Uterus (tissue), 3 donors: ENCODE measurements at regions not wholly inside any gene's neighbourhood (a gene's known extent, or its start where the extent isn't known, plus 50 kb on each side); places are given as distances from the start of the nearest gene placed in this dataset.
"Not testable (repeated sequence)": the region's sequence is repeated elsewhere in the genome, so short reads cannot be mapped to it uniquely, and the experiment has no call there.

Source experiments
- DNase-seq, 2 donors: peaks; one replicate each; pipeline ENCODE4 v3.0.0-alpha.2; 2019 to 2020
- H3K27ac ChIP-seq, 2 donors: fragments of 200-600 bp; sonication (generic); 1 replicate in 1 of 2; 2 replicates in 1 of 2; pipeline ENCODE4 v1.5.1; 2016 to 2018
- H3K27me3 ChIP-seq, 2 donors: fragments of 200-600 bp; sonication (generic); one replicate each; pipeline ENCODE4 v1.5.1; 2018 to 2019; ENCODE audit warnings: control low read depth in 1 of 2
- H3K36me3 ChIP-seq, 2 donors: fragments of 200-600 bp; sonication (generic); one replicate each; pipeline ENCODE4 v1.5.1; 2019; ENCODE audit warnings: control low read depth in 1 of 2
- H3K4me1 ChIP-seq, 2 donors: fragments of 200-600 bp; sonication (generic); one replicate each; pipeline ENCODE4 v1.5.1; 2018 to 2019; ENCODE audit warnings: control low read depth in 1 of 2
- H3K4me3 ChIP-seq, 2 donors: fragments of 200-600 bp; sonication (generic); 1 replicate in 1 of 2; 2 replicates in 1 of 2; pipeline ENCODE4 v1.5.1; 2018 to 2019; ENCODE audit warnings: mild to moderate bottlenecking in 1 of 2
- H3K9me3 ChIP-seq, 2 donors: fragments of 200-600 bp; sonication (generic); one replicate each; pipeline ENCODE4 v1.5.1; 2019; ENCODE audit warnings: control low read depth in 1 of 2
- POLR2A ChIP-seq, 2 donors: fragments of 450-650 bp; IDR thresholded peaks; one replicate each; pipeline ENCODE4 v1.6.1; 2016; ENCODE audit warnings: antibody characterized with exemption in 2 of 2, mild to moderate bottlenecking in 1 of 2, moderate library complexity in 1 of 2
- intact Hi-C: fragments of 100-400 bp; cut with DNase I; formaldehyde crosslinking; loops from one replicate; pipeline ENCODE4 v1.15.1; 2023; ENCODE audit warnings: low total_unique reads
- TF ChIP-seq, protein P1 (sequence below), 4 experiments: fragments of 200-600 bp in 2 of 4; fragments of 450-650 bp in 2 of 4; sonication (generic) in 2 of 4; IDR thresholded peaks; one replicate each; pipeline ENCODE4 v1.5.1; 2016 to 2019; ENCODE audit warnings: antibody characterized with exemption in 4 of 4, mild to moderate bottlenecking in 2 of 4, moderate library complexity in 1 of 4
- donor health status: DM: yes; HTN: yes; CAD: no.

DNA sequence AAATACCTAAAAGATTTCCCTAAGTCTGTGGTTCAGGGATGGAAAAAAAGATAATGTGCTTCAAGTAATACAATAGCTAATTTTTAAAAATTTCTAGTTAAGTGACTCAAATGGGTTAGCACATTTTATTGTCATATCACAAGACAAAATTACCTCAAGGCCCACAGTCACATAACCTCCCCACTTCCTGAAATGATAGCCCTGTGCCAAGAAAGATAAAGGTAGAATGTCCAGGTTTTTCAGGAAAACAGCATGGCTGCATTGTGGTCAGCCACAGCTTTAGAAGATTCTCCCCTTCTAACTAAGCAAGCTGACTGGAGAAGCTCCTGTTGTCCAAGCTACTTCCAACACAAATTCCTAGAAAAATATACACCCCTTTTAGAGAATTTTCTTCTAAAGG is 127.1 kb upstream of the SLC35G4 start:
- Histone ChIP-seq H3K36me3 (no peaks in the 10 kb centered on the region), H3K4me3 (no peak overlapping the region), H3K4me1 (no peaks in the 10 kb centered on the region), H3K9me3 (no peaks in the 10 kb centered on the region), H3K27ac (no peak overlapping the region), H3K27me3 (no peaks in the 10 kb centered on the region)
- no peak for DNase-seq
- TF ChIP-seq POLR2A (IDR thresholded peaks at IDR 0.05): no peak
- TF ChIP-seq, protein P1, sequence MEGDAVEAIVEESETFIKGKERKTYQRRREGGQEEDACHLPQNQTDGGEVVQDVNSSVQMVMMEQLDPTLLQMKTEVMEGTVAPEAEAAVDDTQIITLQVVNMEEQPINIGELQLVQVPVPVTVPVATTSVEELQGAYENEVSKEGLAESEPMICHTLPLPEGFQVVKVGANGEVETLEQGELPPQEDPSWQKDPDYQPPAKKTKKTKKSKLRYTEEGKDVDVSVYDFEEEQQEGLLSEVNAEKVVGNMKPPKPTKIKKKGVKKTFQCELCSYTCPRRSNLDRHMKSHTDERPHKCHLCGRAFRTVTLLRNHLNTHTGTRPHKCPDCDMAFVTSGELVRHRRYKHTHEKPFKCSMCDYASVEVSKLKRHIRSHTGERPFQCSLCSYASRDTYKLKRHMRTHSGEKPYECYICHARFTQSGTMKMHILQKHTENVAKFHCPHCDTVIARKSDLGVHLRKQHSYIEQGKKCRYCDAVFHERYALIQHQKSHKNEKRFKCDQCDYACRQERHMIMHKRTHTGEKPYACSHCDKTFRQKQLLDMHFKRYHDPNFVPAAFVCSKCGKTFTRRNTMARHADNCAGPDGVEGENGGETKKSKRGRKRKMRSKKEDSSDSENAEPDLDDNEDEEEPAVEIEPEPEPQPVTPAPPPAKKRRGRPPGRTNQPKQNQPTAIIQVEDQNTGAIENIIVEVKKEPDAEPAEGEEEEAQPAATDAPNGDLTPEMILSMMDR (IDR thresholded peaks at IDR 0.05): no peak
- intact Hi-C loops: no loop called here

DNA sequence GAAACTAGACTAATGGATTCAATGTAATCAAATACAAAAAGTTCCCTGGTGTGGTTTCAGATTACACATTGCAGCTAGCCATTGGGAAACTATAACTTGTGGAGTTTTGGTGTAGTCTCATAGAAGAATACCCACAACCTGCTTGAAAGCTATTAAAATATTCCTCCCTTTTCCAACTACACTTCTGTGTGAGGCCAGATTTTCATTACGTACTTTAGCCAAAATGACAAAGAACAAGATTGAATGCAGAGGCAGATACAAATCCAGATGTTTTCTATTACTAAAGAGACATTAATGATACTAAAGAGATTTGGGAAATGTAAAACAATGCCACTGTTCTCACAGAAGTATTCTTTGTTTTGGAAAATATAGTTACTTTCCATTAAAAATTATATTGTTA is 128.7 kb upstream of the SLC35G4 start:
- DNase-seq: no peak
- no peaks in the 10 kb centered on the region for H3K27me3 ChIP-seq
- H3K9me3 ChIP-seq: no peaks in the 10 kb centered on the region
- H3K27ac ChIP-seq: no peak overlapping the region
- no peak overlapping the region for H3K4me3 ChIP-seq
- H3K36me3 ChIP-seq: no peaks in the 10 kb centered on the region
- intact Hi-C loops: no loop called here
- H3K4me1 ChIP-seq: no peaks in the 10 kb centered on the region
- TF ChIP-seq POLR2A (IDR thresholded peaks at IDR 0.05): no peak
- TF ChIP-seq, protein P1 (IDR thresholded peaks at IDR 0.05): no peak

DNA sequence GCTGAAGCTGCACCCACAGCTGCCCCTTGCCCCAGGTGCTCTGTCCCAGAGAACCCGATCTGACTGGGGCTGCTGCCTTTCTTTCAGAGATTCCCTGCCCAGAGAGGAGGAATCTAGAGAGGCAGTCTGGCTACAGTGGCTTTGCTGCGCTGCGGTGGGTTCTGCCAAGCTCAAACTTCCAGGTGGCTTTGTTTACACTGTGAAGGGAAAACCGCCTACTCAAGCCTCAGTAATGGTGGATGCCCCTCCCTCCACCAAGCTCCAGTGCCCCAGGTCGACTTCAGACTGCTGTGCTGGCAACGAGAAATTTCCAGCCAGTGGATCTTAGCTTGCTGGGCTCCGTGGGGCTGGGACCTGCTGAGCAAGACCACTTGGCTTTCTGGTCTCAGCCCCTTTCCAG is 130.4 kb upstream of the SLC35G4 start:
- H3K36me3 ChIP-seq, H3K27me3 ChIP-seq, H3K9me3 ChIP-seq, H3K27ac ChIP-seq, intact Hi-C loops, H3K4me3 ChIP-seq, H3K4me1 ChIP-seq, DNase-seq: not testable (repeated sequence)

DNA sequence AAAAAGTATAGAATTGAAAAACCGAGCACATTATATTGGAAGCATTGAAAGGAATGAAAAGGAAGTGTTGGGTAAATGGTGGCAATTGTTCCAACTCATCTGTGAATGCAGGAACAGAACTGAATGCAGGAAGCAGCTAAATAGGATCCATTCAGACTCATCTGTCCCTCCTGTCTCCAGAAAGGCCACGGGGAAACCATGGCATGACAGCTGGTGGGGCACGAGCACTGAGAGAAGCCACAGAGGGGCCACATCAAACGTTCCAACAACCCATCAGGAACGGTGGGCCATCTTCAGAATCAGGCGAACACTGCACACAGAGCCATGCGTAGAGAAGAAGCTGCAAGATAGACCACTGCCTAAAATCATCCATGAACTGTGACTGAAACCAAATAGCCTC is 138.5 kb upstream of the SLC35G4 start:
- H3K27ac ChIP-seq: no peak overlapping the region
- no peak for TF ChIP-seq POLR2A (IDR thresholded peaks at IDR 0.05)
- TF ChIP-seq, protein P1 (IDR thresholded peaks at IDR 0.05): no peak

DNA sequence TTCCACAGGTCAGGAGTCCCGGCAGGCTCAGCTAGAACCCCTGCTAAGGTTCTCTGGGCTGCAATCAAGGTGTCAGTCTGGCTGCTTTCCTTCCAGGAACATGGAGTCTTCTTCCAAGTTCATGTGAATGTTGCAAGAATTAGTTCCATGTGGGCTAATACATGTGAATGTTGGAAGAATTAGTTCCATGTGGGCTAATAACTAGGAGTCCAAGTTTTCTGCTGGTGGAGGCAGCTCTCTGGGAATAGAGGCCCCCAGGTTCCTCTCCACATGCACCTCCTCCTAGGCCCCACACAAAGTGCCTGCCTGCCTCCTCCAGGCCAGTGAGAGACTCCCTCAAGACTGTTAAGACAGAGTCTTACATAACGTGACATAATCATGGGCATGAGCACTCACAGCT is 140.8 kb upstream of the SLC35G4 start:
- intact Hi-C loops: no loop called here
- H3K4me3 ChIP-seq: no peak overlapping the region
- no peak for TF ChIP-seq POLR2A (IDR thresholded peaks at IDR 0.05)
- TF ChIP-seq, protein P1 (IDR thresholded peaks at IDR 0.05): no peak
- H3K27me3 ChIP-seq: no peaks in the 10 kb centered on the region
- DNase-seq: no peak
- no peak overlapping the region for H3K27ac ChIP-seq
- H3K36me3 ChIP-seq: no peaks in the 10 kb centered on the region
- H3K4me1 ChIP-seq: no peaks in the 10 kb centered on the region
- H3K9me3 ChIP-seq: no peaks in the 10 kb centered on the region

More for the DNA sequence above, 138.5 kb upstream of the SLC35G4 start:
- no peak for DNase-seq
- Histone ChIP-seq H3K4me1 (no peaks in the 10 kb centered on the region), H3K4me3 (no peak overlapping the region), H3K9me3 (no peaks in the 10 kb centered on the region), H3K36me3 (no peaks in the 10 kb centered on the region), H3K27me3 (no peaks in the 10 kb centered on the region)
- intact Hi-C loops: no loop called here

DNA sequence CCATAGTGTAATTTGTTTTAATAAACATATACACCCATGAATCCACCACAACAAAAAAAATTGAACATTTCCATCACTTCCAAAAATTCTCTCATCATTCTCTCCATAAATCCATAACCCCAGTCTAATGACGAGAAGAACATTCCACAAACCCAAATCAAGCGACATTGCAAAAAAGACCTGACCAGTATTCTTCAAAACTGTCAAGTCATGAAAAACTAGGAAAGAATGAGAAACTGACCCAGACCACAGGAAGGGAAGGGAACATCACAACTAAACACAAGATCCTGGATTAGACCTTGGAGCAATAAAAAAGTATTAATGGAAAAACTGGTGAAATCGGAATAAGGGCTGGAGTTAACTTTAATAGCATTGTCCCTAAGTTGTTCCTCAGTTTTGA is 141.3 kb upstream of the SLC35G4 start:
- H3K27ac ChIP-seq: no peak overlapping the region
- DNase-seq: no peak
- TF ChIP-seq, protein P1 (IDR thresholded peaks at IDR 0.05): no peak
- TF ChIP-seq POLR2A (IDR thresholded peaks at IDR 0.05): no peak
- H3K9me3 ChIP-seq: no peaks in the 10 kb centered on the region
- H3K4me1 ChIP-seq: no peaks in the 10 kb centered on the region
- H3K27me3 ChIP-seq: no peaks in the 10 kb centered on the region
- no peak overlapping the region for H3K4me3 ChIP-seq
- H3K36me3 ChIP-seq: no peaks in the 10 kb centered on the region
- intact Hi-C loops: no loop called here
